A549 (cell line): ENCODE measurements at regions not wholly inside any gene's neighbourhood (a gene's known extent, or its start where the extent isn't known, plus 50 kb on each side); places are given as distances from the start of the nearest gene placed in this dataset.

Experiments
- ATAC-seq, 2 experiments: fragments of 200-7000 bp in 1 of 2; fragments of >200 bp in 1 of 2; cut with Nextera tagmentation in 1 of 2; cut with Tn5 transposase in 1 of 2; 3 replicates each; pipeline versions ENCODE4 v1.8.0 to v1.9.1; 2018 to 2020; ENCODE audit warnings: mild to moderate bottlenecking in 1 of 2, moderate library complexity in 1 of 2
- CTCF ChIA-PET: fragments of 300-600 bp; sonication (Branson Sonifier 250); formaldehyde crosslinking; extraction: SDS; loops from one replicate; lab custom pipeline; 2021; ENCODE audit warnings: antibody characterized with exemption, inconsistent platforms; lab: Yijun Ruan, JAX
- POLR2A ChIA-PET: fragments of 350-600 bp; formaldehyde crosslinking; extraction: SDS; loops from one replicate; lab custom pipeline; 2021; ENCODE audit warnings: antibody characterized with exemption, inconsistent platforms; lab: Yijun Ruan, JAX
- DNase-seq, 2 experiments: peaks; one replicate each; pipeline versions ENCODE4 v3.0.0 to v3.0.0-alpha.2; 2011 to 2016; ENCODE audit warnings: low read depth in 1 of 2, low spot score in 1 of 2
- FAIRE-seq: peaks from 2 replicates; lab custom pipeline; 2011; peaks lifted over from hg19 to GRCh38; lab: Jason Lieb, UNC
- H3K27ac ChIP-seq, 2 experiments: fragments of >200 bp; sonication (Bioruptor Twin); formaldehyde crosslinking; 3 replicates each; pipeline ENCODE4 v1.5.1; 2016 to 2017
- H3K4me1 ChIP-seq: fragments of >200 bp; sonication (Bioruptor Twin); formaldehyde crosslinking; 3 replicates; pipeline ENCODE4 v1.6.1; 2016
- H3K4me2 ChIP-seq: fragments of >200 bp; sonication (Bioruptor Twin); formaldehyde crosslinking; 3 replicates; pipeline ENCODE4 v1.6.1; 2016
- H3K4me3 ChIP-seq: fragments of >200 bp; sonication (Bioruptor Twin); formaldehyde crosslinking; 3 replicates; pipeline ENCODE4 v1.5.1; 2016
- H3K9me3 ChIP-seq: fragments of >200 bp; sonication (Bioruptor Twin); formaldehyde crosslinking; 3 replicates; pipeline ENCODE4 v1.6.1; 2016
- CBX8 ChIP-seq: fragments of 200-600 bp; sonication (generic); IDR thresholded peaks from 2 replicates; pipeline ENCODE4 v1.6.1; 2016
- CEBPB ChIP-seq, 2 experiments: fragments of >200 bp in 1 of 2; sonication (Bioruptor Twin) in 1 of 2; formaldehyde crosslinking in 1 of 2; IDR thresholded peaks; 2 replicates each; pipeline ENCODE4 v1.6.1; 2012 to 2016
- CHD2 ChIP-seq: fragments of 150-350 bp; IDR thresholded peaks from 2 replicates; pipeline ENCODE4 v1.6.1; 2014; ENCODE audit warnings: low read length; ENCODE audit not compliant: partially characterized antibody
- CHD4 ChIP-seq: fragments of 200-600 bp; sonication (generic); IDR thresholded peaks from 2 replicates; pipeline ENCODE4 v1.6.1; 2016; ENCODE audit warnings: antibody characterized with exemption, mild to moderate bottlenecking, borderline replicate concordance
- EHF ChIP-seq: fragments of 250-450 bp; sonication (Bioruptor Pico); IDR thresholded peaks from 2 replicates; pipeline ENCODE4 v1.5.0; 2020; ENCODE audit warnings: mild to moderate bottlenecking
- ESRRA ChIP-seq: fragments of 150-350 bp; IDR thresholded peaks from 2 replicates; pipeline ENCODE4 v1.6.1; 2014; ENCODE audit warnings: mild to moderate bottlenecking, low read length, borderline replicate concordance
- FOXS1 ChIP-seq: fragments of 250-450 bp; sonication (Bioruptor Pico); IDR thresholded peaks from 2 replicates; pipeline ENCODE4 v1.5.0; 2020; ENCODE audit warnings: mild to moderate bottlenecking, moderate library complexity
- HDAC2 ChIP-seq: fragments of 200-600 bp; sonication (generic); IDR thresholded peaks from 2 replicates; pipeline ENCODE4 v1.6.1; 2016
- HOXA7 ChIP-seq: fragments of 250-450 bp; sonication (Bioruptor Pico); IDR thresholded peaks from 2 replicates; pipeline ENCODE4 v1.5.0; 2020; ENCODE audit warnings: mild to moderate bottlenecking, moderate library complexity
- HOXB13 ChIP-seq: fragments of 250-450 bp; sonication (Bioruptor Pico); IDR thresholded peaks from 2 replicates; pipeline ENCODE4 v1.5.0; 2020; ENCODE audit warnings: low read depth, mild to moderate bottlenecking, moderate library complexity
- KDM1A ChIP-seq: fragments of 200-600 bp; sonication (generic); IDR thresholded peaks from 2 replicates; pipeline ENCODE4 v1.6.1; 2016; ENCODE audit warnings: low read depth, mild to moderate bottlenecking
- MAFK ChIP-seq: fragments of 450-650 bp; IDR thresholded peaks from 2 replicates; pipeline ENCODE4 v1.6.1; 2014; ENCODE audit not compliant: partially characterized antibody
- MAZ ChIP-seq: fragments of 150-350 bp; IDR thresholded peaks from 2 replicates; pipeline ENCODE4 v1.6.1; 2014; ENCODE audit warnings: antibody characterized with exemption, low read depth, low read length, borderline replicate concordance
- NFE2L2 ChIP-seq: fragments of 150-350 bp; conservative IDR thresholded peaks from 2 replicates; pipeline ENCODE4 v1.6.1; 2014; ENCODE audit warnings: low read length
- NPAS2 ChIP-seq: fragments of 250-450 bp; sonication (Bioruptor Pico); IDR thresholded peaks from 2 replicates; pipeline ENCODE4 v1.8.0; 2022; ENCODE audit warnings: mild to moderate bottlenecking, moderate library complexity, borderline replicate concordance
- PHF8 ChIP-seq: fragments of 200-600 bp; sonication (generic); IDR thresholded peaks from 2 replicates; pipeline ENCODE4 v1.6.1; 2016; ENCODE audit warnings: low read depth, mild to moderate bottlenecking, antibody characterized with exemption, moderate library complexity, borderline replicate concordance
- POLR2A ChIP-seq: IDR thresholded peaks from 2 replicates; pipeline ENCODE4 v1.6.1; 2012; ENCODE audit warnings: mild to moderate bottlenecking, low read length
- SREBF2 ChIP-seq: fragments of 450-650 bp; IDR thresholded peaks from 2 replicates; pipeline ENCODE4 v1.6.1; 2014; ENCODE audit warnings: mild to moderate bottlenecking, moderate library complexity
- TP53 ChIP-seq: fragments of 250-450 bp; sonication (Bioruptor Pico); IDR thresholded peaks from 2 replicates; pipeline ENCODE4 v1.5.0; 2021; ENCODE audit warnings: mild to moderate bottlenecking, moderate library complexity
- ZC3H11A ChIP-seq: fragments of 450-650 bp; IDR thresholded peaks from 2 replicates; pipeline ENCODE4 v1.6.1; 2014; ENCODE audit warnings: antibody characterized with exemption, mild to moderate bottlenecking
- ZFP36 ChIP-seq: fragments of 450-650 bp; IDR thresholded peaks from 2 replicates; pipeline ENCODE4 v1.6.1; 2014; ENCODE audit warnings: borderline replicate concordance; ENCODE audit not compliant: partially characterized antibody
- ZNF302 ChIP-seq: fragments of 250-450 bp; sonication (Bioruptor Pico); IDR thresholded peaks from 2 replicates; pipeline ENCODE4 v1.9.0; 2021; ENCODE audit warnings: inconsistent platforms, mild to moderate bottlenecking, moderate library complexity
- WGBS: methylation state at CpG from one replicate; pipeline ENCODE4 v1.1.6; 2017; ENCODE audit errors: missing lambda C conversion rate; 5-methylcytosine and 5-hydroxymethylcytosine counted together
- TF ChIP-seq, protein P1 (sequence below): fragments of >200 bp; sonication (Bioruptor Twin); formaldehyde crosslinking; IDR thresholded peaks from 3 replicates; pipeline ENCODE4 v1.5.1; 2016
- TF ChIP-seq, protein P2 (sequence below): fragments of >200 bp; sonication (Bioruptor Twin); formaldehyde crosslinking; IDR thresholded peaks from 2 replicates; pipeline ENCODE4 v1.6.1; 2016
- TF ChIP-seq, protein P3 (sequence below): fragments of 250-450 bp; sonication (Bioruptor Pico); IDR thresholded peaks from 2 replicates; pipeline ENCODE4 v1.5.0; 2021; ENCODE audit warnings: mild to moderate bottlenecking, moderate library complexity, borderline replicate concordance
- TF ChIP-seq, protein P4 (sequence below): IDR thresholded peaks from 2 replicates; pipeline ENCODE4 v1.6.1; 2012

DNA sequence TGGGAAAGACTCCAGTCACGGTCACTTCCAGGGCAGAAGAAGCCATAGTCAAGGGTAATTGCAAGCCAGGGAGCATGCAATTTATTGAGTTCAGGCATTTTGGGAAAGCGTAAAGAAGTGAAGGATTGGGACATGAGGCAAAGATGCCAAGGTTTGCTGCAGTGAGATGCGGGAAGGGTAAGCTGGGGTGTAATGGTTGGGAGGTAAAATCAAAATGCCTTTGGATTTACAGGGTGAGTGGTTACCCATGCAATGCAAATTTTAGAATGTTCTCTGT is 167.5 kb downstream of the BRMS1L start:
- ATAC-seq, result no peak
- WGBS, result 78% methylated on average over 3 of the region's 3 CpGs

DNA sequence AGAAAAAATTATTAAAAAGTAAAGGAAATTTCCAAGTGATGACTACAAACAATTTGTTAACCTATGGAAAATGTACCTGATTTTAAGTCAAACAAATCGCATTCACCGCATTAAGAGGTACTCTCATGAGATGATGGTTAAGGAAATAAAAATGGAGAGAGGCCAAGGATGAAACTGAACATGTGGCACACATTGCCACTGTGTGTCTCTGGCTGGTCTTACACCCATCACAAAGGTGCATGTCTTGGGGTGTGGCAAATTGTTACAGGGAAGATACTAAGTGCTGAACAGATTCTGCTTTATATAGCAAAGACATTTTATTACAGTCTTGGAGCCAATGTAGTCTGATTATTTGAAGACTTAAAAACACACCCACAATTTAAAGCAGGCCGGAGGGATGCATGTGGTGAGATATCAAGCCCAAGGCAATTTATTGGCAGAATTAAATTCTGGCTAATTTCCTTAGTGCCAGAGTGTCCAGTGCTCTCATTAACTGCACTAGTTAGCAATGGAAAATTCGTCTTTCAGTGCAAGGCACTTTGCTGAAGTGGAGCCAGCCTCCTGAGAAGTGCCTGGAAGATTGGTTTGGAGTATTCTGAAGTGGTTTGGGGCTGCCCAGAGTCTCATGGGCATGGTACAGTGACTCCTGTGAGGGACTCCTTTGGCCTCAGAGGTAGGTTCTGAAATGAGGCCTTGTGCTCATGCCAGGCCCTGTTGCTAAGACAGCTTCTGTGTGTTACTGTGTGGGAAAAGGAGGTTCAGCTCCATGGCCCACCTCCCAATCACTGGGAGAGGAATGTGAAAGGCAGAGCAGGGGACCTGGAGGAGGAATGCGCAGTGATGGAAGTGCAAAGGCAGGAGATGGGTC is 166.9 kb downstream of the BRMS1L start:
- ChIA-PET CTCF (no interaction called here), POLR2A (no interaction called here)
- no peak for ATAC-seq
- Histone ChIP-seq H3K4me2 (no peak overlapping the region), H3K27ac (no peak overlapping the region), H3K4me3 (no peak overlapping the region), H3K9me3 (no peaks in the 10 kb centered on the region), H3K4me1 (0 out of 3 replicates have a peak, but pooled peaks cover 4% of the 10 kb centered on the region)
- no peak for DNase-seq
- no peak for TF ChIP-seq HOXA7 (CRISPR knock-in tag)
- TF ChIP-seq MAFK, result no peak
- TF ChIP-seq, protein P1, sequence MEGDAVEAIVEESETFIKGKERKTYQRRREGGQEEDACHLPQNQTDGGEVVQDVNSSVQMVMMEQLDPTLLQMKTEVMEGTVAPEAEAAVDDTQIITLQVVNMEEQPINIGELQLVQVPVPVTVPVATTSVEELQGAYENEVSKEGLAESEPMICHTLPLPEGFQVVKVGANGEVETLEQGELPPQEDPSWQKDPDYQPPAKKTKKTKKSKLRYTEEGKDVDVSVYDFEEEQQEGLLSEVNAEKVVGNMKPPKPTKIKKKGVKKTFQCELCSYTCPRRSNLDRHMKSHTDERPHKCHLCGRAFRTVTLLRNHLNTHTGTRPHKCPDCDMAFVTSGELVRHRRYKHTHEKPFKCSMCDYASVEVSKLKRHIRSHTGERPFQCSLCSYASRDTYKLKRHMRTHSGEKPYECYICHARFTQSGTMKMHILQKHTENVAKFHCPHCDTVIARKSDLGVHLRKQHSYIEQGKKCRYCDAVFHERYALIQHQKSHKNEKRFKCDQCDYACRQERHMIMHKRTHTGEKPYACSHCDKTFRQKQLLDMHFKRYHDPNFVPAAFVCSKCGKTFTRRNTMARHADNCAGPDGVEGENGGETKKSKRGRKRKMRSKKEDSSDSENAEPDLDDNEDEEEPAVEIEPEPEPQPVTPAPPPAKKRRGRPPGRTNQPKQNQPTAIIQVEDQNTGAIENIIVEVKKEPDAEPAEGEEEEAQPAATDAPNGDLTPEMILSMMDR, result no peak
- TF ChIP-seq NFE2L2, result no peak
- no peak for TF ChIP-seq KDM1A
- no peak for TF ChIP-seq NPAS2
- TF ChIP-seq PHF8, result no peak
- TF ChIP-seq, protein P2, sequence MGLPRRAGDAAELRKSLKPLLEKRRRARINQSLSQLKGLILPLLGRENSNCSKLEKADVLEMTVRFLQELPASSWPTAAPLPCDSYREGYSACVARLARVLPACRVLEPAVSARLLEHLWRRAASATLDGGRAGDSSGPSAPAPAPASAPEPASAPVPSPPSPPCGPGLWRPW, result no peak
- no peak for TF ChIP-seq ESRRA
- TF ChIP-seq ZNF302, result no peak
- TF ChIP-seq EHF, result no peak
- TF ChIP-seq, protein P3, sequence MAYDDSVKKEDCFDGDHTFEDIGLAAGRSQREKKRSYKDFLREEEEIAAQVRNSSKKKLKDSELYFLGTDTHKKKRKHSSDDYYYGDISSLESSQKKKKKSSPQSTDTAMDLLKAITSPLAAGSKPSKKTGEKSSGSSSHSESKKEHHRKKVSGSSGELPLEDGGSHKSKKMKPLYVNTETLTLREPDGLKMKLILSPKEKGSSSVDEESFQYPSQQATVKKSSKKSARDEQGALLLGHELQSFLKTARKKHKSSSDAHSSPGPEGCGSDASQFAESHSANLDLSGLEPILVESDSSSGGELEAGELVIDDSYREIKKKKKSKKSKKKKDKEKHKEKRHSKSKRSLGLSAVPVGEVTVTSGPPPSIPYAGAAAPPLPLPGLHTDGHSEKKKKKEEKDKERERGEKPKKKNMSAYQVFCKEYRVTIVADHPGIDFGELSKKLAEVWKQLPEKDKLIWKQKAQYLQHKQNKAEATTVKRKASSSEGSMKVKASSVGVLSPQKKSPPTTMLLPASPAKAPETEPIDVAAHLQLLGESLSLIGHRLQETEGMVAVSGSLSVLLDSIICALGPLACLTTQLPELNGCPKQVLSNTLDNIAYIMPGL, result no peak
- no peak for TF ChIP-seq CHD2
- TF ChIP-seq HDAC2, result no peak
- no peak for TF ChIP-seq SREBF2
- no peak for TF ChIP-seq TP53 (CRISPR knock-in tag)
- no peak for TF ChIP-seq CEBPB (IDR thresholded peaks at IDR 0.05)
- TF ChIP-seq MAZ, result no peak
- FAIRE-seq, result no peak
- 67% methylated on average over 5 of the region's 5 CpGs for WGBS

More for the DNA sequence above, 167.5 kb downstream of the BRMS1L start:
- H3K4me2 ChIP-seq, result no peak overlapping the region
- DNase-seq (no peak), FAIRE-seq (no peak)
- no peaks in the 10 kb centered on the region for H3K9me3 ChIP-seq
- ChIA-PET CTCF (no interaction called here), POLR2A (no interaction called here)
- H3K4me3 ChIP-seq, result no peak overlapping the region
- H3K27ac ChIP-seq, result no peak overlapping the region
- H3K4me1 ChIP-seq, result 0 out of 3 replicates have a peak, but pooled peaks cover 4% of the 10 kb centered on the region
- TF ChIP-seq NPAS2, result no peak
- TF ChIP-seq ZFP36, result no peak
- TF ChIP-seq CHD4, result no peak
- TF ChIP-seq MAZ, result no peak
- TF ChIP-seq HOXB13 (CRISPR knock-in tag), result no peak
- TF ChIP-seq ZC3H11A, result no peak
- no peak for TF ChIP-seq KDM1A
- no peak for TF ChIP-seq POLR2A
- TF ChIP-seq NFE2L2, result no peak
- no peak for TF ChIP-seq HOXA7 (CRISPR knock-in tag)
- TF ChIP-seq, protein P1, result no peak
- no peak for TF ChIP-seq CHD2
- TF ChIP-seq, protein P4, sequence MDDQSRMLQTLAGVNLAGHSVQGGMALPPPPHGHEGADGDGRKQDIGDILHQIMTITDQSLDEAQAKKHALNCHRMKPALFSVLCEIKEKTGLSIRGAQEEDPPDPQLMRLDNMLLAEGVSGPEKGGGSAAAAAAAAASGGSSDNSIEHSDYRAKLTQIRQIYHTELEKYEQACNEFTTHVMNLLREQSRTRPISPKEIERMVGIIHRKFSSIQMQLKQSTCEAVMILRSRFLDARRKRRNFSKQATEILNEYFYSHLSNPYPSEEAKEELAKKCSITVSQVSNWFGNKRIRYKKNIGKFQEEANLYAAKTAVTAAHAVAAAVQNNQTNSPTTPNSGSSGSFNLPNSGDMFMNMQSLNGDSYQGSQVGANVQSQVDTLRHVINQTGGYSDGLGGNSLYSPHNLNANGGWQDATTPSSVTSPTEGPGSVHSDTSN, result no peak
- no peak for TF ChIP-seq ZNF302
- TF ChIP-seq FOXS1 (CRISPR knock-in tag), result no peak
- TF ChIP-seq CBX8, result no peak
